Loucy (cell line): ENCODE measurements at regions not wholly inside any gene's neighbourhood (a gene's known extent, or its start where the extent isn't known, plus 50 kb on each side); places are given as distances from the start of the nearest gene placed in this dataset.

Experiments
- EZH2phosphoT487 ChIP-seq: fragments of 200-600 bp; IDR thresholded peaks from 2 replicates; pipeline ENCODE4 v1.6.1; 2018; ENCODE audit warnings: antibody characterized with exemption, mild to moderate bottlenecking, moderate library complexity, borderline replicate concordance
- TF ChIP-seq, protein P1 (sequence below): fragments of 200-600 bp; sonication (generic); conservative IDR thresholded peaks from 2 replicates; pipeline ENCODE4 v1.5.1; 2014; ENCODE audit warnings: mild to moderate bottlenecking, antibody characterized with exemption, low read length

- TF ChIP-seq, protein P1, sequence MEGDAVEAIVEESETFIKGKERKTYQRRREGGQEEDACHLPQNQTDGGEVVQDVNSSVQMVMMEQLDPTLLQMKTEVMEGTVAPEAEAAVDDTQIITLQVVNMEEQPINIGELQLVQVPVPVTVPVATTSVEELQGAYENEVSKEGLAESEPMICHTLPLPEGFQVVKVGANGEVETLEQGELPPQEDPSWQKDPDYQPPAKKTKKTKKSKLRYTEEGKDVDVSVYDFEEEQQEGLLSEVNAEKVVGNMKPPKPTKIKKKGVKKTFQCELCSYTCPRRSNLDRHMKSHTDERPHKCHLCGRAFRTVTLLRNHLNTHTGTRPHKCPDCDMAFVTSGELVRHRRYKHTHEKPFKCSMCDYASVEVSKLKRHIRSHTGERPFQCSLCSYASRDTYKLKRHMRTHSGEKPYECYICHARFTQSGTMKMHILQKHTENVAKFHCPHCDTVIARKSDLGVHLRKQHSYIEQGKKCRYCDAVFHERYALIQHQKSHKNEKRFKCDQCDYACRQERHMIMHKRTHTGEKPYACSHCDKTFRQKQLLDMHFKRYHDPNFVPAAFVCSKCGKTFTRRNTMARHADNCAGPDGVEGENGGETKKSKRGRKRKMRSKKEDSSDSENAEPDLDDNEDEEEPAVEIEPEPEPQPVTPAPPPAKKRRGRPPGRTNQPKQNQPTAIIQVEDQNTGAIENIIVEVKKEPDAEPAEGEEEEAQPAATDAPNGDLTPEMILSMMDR, result no peak
- TF ChIP-seq EZH2phosphoT487, result no peak
These were observed 171.8 kb upstream of the RAI14 start for GRCh38 chr5:34484216-34484920.
